GM19238 (cell line): ENCODE measurements at regions not wholly inside any gene's neighbourhood (a gene's known extent, or its start where the extent isn't known, plus 50 kb on each side); places are given as distances from the start of the nearest gene placed in this dataset.

ENCODE experiments used
- DNase-seq: peaks from one replicate; pipeline ENCODE4 v3.0.0; 2011; ENCODE audit warnings: low spot score; ENCODE audit not compliant: insufficient read length

DNA sequence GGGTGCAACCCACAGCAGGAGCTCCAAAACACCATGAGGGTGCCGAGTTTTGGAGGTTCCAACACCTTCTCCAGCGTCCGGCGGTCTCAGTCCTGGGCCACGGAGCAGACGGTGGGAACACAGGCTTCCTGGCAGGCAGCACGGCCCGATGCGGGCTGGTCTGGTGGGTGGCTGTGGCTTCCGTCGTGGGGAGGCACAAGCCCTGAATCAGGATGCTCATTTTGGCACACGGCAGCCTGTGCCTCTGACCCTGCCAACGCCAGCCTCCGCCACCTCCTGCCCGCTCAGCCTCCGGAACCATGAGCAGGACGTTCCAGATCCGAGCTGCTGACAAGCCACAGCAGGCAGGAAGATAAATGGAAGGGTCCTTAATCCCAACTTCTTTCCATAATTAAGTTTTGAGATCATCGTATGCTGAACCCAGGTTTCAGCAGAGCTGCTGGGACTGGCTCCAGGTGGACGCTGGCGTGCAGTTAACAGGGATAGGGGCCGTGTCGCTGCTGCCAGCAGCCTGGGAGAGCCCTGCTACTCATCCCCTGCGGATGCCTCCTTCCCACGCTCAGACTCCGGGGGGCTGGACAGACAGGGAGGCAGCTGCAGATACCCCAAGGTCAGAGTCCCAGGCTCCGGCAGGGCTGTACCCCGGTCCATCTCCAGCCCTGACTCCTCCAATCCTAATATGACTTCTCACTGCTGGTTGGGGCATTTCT, 136.6 kb downstream of the ENGASE start:
- DNase-seq, result no peak

DNA sequence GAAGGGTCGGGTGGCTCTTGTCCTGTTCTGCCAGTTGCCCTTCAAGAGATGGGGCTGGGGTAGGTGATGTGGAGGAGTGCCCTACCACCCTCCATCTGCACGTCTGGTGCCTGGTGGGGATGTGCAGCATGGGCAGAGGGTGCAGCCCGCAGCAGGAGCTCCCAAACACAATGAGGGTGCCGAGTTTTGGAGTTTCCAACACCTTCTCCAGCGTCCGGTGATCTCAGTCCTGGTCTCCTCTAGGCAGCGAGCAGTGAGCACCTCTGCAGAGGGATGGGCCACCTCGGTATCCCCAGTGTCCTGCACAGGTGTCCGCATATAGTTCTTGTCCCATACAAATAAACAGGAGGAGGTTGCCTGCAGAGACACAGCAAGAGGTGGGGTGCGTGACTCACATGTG, 136.0 kb downstream of the ENGASE start:
- no peak for DNase-seq

DNA sequence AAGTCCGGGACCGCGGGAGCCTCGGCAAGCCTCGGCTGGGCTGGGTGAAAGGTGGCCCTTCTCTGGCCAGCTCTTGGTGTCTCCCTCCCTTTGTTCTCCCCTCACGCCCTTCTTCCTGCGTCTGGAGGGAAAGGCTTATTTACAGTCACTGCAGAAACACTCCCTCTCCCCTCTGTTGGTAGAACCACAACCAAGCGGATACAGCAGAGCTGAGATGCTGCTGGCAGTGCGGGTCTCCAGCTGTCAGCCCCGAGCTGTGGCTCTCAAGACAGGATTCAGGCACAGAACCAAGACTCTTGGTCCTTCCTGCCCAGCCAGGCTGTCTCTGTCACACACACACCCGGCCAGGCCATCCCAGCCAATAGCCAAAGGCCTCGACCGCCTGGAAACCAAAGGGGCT, 133.3 kb downstream of the ENGASE start:
- no peak for DNase-seq

DNA sequence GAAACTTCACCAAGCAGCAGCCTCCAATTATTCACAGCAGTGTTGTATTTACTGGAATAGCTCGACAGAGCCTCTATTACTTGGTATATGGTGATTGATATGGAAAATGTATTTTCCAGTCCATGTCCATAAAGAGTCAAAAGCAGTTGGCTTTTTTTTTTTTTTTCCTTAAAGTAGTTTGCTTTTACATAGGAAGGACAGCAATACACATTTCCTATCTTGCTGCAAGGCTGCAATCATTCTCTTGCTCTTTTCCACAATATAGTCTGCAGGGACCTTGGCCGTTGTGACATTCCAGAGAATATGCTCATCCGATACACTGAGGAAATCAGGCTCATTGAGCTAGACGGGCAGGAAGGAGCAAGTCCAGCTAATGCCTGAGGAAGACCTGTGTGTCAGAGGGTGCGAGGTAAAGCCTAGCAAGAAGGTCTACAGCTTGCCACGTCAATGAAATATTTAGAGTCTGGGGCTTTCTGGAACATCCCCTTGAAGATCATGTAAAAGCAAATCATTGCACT, 131.1 kb downstream of the ENGASE start:
- DNase-seq, result no peak

DNA sequence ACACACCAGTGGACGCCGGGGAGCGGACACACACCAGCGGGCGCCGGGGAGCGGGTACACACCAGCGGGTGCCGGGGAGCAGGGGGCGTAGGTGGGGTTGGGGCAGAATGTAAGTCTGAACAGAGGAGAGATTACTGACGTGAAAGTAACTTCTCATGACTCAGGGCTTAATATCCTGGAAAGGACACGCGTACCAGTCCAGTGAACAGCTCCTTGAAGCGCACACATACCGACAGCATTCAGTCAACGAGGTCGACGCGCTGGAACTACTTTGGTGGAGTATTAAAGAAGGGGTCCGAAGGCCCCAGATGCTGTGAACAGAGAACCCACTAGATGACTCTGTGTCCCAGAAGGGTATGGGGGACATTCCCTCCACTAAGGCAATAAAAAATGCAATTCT, 129.6 kb downstream of the ENGASE start:
- no peak for DNase-seq

DNA sequence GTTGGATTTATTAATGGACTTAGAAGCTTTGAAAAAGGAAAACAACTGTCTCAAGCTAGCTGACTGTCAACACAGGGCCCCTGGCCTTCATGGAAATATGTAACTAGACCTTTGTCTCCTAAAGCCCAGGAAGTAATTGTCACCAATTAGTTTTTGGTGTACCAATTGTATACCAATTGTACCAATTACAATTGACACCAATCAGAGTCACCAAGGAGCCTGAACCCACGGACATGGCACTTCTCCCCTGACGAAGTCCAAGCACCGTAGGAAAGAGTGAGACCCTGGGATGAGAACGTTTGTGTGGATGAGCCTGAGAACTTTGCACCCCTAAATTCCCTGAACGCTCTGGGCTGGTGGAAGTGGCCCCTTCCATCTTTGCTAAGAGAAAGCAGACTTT, 129.0 kb downstream of the ENGASE start:
- DNase-seq, result no peak

DNA sequence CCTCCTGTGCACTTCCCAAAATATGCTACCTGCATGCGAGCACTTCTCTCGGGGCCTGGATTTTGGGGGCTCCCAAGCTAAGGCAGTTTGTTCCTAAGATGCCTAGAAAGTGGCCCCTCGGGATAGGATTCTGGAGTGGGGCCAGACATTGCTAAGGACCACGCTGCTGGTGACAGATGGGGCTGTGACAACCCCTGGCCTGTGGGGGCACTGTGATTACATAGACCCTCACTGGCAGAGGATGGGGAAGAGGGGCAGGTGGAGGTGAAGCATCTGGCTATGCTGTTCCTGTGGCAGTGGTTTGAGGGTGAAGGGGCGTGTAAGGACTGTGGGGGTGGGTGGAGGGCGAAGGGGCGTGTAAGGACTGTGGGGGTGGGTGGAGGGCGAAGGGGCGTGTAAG, 128.4 kb downstream of the ENGASE start:
- DNase-seq, result no peak

DNA sequence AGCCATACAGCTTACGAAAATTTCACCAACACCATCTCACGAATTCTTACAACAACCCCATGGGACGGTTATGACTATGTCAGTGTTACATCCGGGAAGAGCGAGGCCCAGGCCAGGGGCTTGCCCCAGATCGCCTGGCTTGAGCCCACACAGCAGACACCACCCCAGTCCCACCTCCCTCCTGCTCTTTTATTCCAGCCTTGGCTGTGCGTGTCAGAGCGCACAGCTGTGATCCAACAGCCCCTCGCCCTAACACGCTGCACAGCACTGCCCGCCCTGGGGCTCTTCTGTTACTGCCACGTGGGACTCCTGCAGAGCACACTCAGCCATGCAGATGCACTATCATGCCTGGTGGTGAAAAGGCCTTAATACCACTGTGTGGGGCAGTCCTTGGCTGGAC, 127.9 kb downstream of the ENGASE start:
- no peak for DNase-seq

DNA sequence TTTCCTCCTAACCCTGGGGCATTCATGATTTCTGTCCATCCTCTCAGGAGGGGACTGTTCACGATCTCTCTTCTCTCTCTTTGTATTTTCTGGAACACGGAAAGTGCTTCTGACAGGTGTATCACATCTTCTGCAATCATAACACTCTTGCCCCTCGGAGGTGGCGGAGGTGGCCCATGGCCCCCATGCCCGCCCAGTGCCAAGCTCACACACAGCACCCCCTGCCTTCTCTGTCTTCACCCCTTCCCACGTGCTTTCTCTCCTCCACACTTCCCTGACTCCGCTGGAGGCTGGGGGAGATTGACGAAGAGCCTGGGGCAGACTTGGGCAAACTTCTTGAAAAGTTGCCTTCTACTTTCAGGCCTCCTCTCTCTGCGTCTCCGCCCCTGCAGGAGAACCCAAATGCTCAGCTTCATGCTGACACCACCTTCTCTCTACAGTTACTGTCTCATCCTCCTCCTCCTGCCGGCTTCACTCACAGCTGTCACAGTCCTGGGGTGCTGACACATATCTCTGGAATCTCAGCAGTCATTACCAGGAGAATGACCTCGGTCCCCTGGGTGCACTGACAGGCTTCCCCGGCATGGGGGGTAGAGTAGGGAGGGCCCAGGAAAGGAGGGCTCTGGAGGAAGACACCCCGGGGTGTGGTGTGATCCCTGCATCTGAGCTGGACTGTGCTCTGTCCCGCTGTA, 127.1 kb downstream of the ENGASE start:
- DNase-seq, result no peak

DNA sequence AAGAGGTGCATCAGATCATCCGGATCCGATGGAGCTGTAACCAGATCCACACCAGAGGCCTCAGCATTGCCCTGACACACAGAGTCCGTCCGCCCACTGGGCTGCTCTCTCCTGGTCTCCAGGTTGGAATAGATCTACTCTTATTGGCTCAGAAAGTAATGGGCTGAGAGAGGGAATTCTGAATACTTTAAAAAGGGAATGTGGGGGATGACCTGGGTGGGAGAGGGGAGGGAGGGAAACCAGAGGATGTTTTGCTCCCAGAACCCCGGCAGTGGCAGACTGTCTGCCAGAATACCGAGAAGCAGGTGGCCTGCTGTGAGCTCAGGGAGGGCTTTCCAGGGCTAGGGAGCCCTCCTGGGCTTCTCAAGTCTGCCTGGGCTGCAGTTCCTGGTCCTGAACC, 126.5 kb downstream of the ENGASE start:
- no peak for DNase-seq

DNA sequence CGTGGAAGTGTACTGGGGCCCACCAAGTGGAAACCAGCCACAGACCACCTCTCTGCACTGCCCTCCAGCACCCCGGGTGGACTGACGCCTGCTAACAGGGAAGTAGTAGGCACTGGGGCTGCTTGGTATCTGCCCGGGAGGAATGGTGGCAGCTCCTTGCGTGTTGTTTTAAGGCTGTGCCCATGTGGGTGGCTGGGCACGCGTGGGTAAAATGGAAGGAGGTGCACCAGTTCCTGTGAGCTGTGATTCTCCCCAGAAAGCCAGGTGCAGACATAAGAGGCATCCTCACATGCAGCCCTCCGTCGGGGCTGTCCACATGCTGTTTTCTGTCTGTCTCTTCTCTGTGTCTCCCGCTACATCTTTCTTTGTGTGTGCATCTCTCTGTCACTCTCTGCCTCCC, 122.3 kb downstream of the ENGASE start:
- no peak for DNase-seq

DNA sequence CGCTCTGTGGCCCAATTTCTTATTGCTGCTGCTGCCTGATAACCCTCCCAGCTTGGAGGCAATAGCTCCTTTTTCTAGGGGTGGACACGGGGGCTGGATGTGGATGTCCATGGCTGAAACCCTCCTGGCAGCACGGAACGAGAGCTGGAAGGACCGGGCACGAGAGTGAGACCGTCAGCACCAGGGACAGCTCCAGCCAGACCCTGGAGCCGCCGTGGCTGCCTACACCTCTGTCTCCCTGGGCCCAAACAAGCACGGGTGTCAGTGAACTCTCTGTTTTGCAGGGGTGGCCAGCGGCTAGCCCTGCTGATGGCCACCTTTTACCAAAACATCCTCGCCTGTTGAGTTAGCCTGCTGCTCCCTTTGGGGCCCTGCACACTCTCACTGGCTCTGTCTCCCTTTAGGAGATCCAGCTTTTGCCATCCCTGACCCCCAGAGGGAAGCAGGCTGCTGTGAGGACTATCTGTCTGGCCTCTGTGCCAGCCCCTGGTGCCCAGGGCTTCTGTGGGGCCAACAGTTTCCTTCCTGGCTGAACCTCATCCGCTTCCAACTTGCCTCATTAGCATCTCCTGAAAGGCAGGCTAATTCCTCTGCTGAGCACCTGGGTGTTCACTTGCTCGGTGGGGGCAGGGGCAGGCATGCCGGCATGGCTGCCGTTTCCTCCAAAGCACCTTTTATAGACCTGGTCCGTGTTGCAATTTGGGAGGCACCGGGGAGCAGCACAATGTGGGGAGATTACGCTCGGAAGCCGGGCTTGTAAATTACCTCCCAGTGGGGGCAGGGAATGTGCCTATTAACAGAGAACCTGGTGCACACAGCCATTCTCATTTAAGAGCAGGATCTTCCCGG, 118.1 kb downstream of the ENGASE start:
- DNase-seq, result peak; percentile 35

DNA sequence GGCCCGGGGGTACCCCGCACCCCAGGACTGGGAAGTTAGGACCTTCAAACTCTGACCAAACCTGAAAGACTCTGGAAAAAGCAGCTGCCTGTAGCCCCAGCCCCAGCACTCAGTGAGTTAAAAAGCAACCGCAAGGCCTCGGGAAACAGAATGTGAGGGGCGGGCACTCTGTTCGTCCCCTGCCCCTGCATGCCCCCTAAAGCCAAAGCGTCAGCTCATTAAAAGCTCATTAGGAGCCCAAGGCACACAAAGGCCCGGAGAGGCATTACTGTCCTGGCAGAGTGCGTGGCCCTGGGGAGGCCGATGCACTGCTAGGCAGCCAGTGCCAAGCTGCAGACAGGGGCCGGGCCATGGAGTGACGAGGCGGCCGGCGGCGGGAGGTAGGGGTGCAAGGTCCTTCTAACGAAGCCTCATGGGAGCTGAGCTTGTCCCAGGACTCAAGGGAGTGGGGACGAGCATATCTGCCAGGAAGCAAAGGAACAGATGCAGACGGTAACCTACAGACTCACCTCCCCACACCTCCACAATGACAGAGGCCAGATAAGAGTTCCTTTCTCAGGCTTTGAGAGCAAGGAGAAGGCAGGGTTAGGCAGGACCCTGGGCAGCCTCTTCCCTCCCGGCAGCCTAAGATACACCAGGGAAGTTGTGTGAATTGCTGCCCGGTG, 116.8 kb downstream of the ENGASE start:
- no peak for DNase-seq

DNA sequence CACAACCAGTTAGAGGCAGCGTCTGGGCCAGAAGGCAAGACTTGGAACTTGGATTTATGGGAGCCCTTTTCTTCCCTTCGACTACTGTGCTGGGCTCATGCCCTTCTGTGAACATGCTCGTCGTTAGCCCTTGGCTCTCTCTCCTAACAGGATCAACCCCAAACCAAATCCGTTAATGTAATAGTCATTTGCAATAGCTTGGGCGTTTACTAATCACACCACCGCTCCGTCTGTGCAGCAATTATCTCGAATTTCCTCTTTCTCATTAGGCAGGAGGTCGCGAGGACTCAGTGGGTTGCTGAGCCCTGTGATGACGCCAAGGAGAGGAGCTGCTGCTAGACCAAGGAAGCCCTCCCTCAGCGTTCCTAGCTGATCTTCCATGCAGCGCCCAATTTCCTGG, 114.7 kb downstream of the ENGASE start:
- no peak for DNase-seq

DNA sequence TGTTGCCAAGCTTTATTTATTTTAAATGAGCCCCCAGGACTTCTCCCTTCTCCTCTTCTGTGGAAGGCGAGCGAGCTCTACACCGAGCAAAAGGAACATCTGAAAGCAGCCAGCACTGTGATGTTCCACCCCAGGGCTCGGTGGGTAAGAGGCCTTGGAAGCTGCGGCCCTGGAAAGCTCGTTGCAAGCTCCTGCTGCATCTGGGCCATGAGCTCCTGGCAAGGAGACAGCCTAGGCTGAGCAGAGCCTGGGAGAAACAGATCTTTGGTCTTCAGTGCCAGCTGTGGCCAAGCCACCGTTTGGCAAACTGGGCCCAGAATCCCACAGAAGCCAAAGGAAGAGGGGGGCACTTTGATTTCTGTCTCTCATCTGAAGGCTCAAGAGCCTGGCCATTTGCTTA, 114.1 kb downstream of the ENGASE start:
- DNase-seq, result no peak

DNA sequence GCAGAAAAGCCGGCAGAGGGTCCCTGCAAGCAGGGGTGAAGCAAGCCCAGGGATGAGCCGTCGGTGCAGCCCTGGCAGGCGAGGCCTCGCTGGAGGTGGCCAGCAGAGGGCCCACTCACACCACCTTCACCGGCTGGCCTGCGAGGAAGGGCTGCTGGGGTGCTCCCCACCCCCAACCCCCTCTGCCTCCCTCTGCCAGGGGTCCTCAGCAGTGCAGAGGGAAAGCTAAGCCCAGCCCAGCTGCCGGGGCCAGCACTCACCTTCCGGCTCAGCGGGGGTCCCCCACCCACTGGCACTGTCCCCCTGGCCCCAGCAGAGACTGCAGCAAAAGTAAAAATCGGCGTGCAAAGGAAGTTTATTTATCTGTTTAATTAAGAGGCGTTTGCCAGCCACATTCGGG, 113.4 kb downstream of the ENGASE start:
- DNase-seq, result peak; percentile 58

DNA sequence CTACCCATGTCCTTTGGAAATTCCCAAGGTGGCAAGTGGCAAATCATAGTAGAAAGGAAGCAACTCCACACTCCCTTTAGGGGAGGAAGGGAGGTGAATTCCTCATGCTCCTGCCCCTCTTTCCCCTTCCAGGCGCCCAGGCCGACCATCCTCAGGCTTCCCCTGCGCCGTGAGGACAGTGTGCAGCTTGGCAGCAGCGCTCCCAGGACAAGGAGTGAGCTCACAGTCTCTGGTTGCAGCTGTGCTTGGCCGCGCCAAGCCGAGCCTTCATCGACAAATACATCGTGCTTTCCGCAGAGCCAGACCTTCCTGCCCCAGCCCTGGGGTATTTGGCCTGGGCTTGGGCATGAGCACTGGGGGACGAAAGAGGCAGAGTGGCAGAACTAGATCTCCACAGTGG, 112.6 kb downstream of the ENGASE start:
- no peak for DNase-seq

DNA sequence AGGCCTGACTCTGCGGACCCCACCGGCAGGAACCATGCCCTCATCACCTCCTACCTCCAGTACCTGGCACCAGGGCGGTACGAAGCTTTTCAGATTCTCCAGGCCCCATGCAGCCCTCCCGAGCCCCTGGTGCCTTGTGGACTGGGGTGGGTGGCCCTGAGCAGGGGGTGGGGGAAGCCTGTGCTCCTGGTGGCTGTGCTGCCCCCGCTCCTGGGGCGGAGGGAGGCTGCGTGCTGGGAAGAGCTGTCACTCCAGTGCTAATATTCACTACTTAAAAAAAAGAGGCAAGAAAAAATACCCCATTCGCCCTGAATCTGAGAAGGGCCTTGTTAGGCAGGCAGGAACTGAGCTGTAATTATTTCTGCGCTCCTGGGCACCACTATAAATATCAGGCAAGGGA, 111.8 kb downstream of the ENGASE start:
- DNase-seq, result no peak

DNA sequence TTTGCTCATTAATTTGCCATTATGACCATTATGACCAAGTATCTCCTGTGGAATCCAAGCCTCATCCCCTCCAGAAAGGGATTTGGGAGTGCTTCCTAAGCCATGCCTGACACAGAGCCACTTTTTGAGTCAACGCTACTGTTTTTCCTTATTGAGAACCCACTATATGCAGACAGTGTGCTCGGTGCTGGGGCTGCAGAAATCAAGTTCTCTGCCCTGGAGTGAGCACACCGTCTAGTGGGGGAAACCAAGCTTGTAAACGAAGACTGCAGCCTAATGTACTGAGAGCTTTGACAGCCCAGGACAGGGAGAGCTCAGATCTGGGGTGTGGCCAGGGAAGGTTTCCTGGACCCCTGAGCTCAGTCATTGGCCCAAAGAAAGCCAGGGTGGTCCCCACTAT, 111.0 kb downstream of the ENGASE start:
- no peak for DNase-seq

DNA sequence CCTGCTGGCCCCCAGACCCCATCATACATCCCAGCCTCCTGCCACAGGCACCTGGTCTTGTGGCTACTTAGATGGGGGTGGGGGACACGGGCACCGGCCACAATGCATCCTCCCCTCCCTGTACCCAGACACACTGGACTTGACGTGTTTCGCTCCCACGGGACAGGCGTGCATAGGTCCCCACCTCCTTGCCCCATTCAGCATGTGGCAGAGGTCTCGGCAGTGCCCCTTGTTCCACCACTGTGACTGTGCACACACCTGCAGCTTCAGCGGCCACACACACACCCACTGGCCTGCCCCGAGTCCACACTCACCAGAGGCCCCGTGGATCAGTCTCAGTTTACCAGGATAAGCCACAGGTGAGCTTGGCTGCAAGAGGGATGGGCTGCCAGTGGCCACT, 109.6 kb downstream of the ENGASE start:
- no peak for DNase-seq

DNA sequence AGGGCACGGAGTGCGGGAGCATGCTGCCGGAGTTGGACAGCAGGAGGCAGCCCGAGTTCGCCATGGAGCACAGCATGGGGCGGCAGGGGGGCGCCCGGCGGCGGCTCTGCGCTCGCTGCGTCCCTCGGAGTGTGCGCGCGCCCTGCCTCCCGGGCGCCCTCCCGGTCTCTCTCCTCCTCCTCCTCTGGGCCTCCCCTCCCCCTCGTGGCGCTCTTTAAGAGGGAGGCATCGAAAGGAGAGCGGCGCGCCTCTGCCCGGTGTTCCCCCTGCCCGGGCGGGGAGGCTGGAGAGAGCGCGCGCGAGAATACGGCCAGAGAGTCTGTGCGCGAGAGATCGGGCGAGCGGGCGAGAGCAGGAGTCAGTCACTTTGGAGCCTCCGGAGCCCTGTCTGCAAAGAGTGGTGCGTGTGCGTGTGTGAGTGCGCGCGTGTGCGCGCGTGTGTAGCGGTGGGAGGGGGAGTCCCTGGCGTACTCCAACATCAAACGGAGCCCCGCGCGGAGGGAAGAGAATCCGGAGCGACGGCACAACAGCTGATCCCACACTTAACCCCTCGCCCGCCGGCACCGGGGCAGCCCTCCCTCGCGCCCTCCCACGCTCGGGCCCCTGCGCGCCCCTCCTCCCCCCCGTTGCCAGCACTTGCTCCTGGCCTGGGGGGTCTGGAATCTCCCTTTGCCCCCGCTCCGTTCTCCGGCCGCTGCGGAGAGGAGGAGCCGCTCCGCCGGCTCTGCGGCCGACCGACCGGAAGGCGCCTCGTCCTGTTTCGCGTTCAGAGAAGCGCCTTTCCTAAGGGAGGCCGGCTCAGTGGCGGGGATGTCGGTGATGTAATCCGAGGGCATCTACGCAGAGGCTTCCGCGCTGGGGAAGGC, 108.9 kb downstream of the ENGASE start:
- DNase-seq, result no peak
